A549 (cell line): ENCODE measurements at regions not wholly inside any gene's neighbourhood (a gene's known extent, or its start where the extent isn't known, plus 50 kb on each side); places are given as distances from the start of the nearest gene placed in this dataset.

Source experiments
- ATAC-seq, 2 experiments: fragments of 200-7000 bp in 1 of 2; fragments of >200 bp in 1 of 2; cut with Nextera tagmentation in 1 of 2; cut with Tn5 transposase in 1 of 2; 3 replicates each; pipeline versions ENCODE4 v1.8.0 to v1.9.1; 2018 to 2020; ENCODE audit warnings: mild to moderate bottlenecking in 1 of 2, moderate library complexity in 1 of 2
- CTCF ChIA-PET: fragments of 300-600 bp; sonication (Branson Sonifier 250); formaldehyde crosslinking; extraction: SDS; loops from one replicate; lab custom pipeline; 2021; ENCODE audit warnings: antibody characterized with exemption, inconsistent platforms; lab: Yijun Ruan, JAX
- POLR2A ChIA-PET: fragments of 350-600 bp; formaldehyde crosslinking; extraction: SDS; loops from one replicate; lab custom pipeline; 2021; ENCODE audit warnings: antibody characterized with exemption, inconsistent platforms; lab: Yijun Ruan, JAX
- DNase-seq, 2 experiments: peaks; one replicate each; pipeline versions ENCODE4 v3.0.0 to v3.0.0-alpha.2; 2011 to 2016; ENCODE audit warnings: low read depth in 1 of 2, low spot score in 1 of 2
- FAIRE-seq: peaks from 2 replicates; lab custom pipeline; 2011; peaks lifted over from hg19 to GRCh38; lab: Jason Lieb, UNC
- H3K27ac ChIP-seq, 2 experiments: fragments of >200 bp; sonication (Bioruptor Twin); formaldehyde crosslinking; 3 replicates each; pipeline ENCODE4 v1.5.1; 2016 to 2017
- H3K4me1 ChIP-seq: fragments of >200 bp; sonication (Bioruptor Twin); formaldehyde crosslinking; 3 replicates; pipeline ENCODE4 v1.6.1; 2016
- H3K4me2 ChIP-seq: fragments of >200 bp; sonication (Bioruptor Twin); formaldehyde crosslinking; 3 replicates; pipeline ENCODE4 v1.6.1; 2016
- H3K4me3 ChIP-seq: fragments of >200 bp; sonication (Bioruptor Twin); formaldehyde crosslinking; 3 replicates; pipeline ENCODE4 v1.5.1; 2016
- H3K9me3 ChIP-seq: fragments of >200 bp; sonication (Bioruptor Twin); formaldehyde crosslinking; 3 replicates; pipeline ENCODE4 v1.6.1; 2016
- CBX8 ChIP-seq: fragments of 200-600 bp; sonication (generic); IDR thresholded peaks from 2 replicates; pipeline ENCODE4 v1.6.1; 2016
- CEBPB ChIP-seq, 2 experiments: fragments of >200 bp in 1 of 2; sonication (Bioruptor Twin) in 1 of 2; formaldehyde crosslinking in 1 of 2; IDR thresholded peaks; 2 replicates each; pipeline ENCODE4 v1.6.1; 2012 to 2016
- CHD2 ChIP-seq: fragments of 150-350 bp; IDR thresholded peaks from 2 replicates; pipeline ENCODE4 v1.6.1; 2014; ENCODE audit warnings: low read length; ENCODE audit not compliant: partially characterized antibody
- EHF ChIP-seq: fragments of 250-450 bp; sonication (Bioruptor Pico); IDR thresholded peaks from 2 replicates; pipeline ENCODE4 v1.5.0; 2020; ENCODE audit warnings: mild to moderate bottlenecking
- EP300 ChIP-seq, 2 experiments: fragments of >200 bp; sonication (Bioruptor Twin); formaldehyde crosslinking; IDR thresholded peaks; 2 replicates in 1 of 2; 3 replicates in 1 of 2; pipeline ENCODE4 v1.6.1; 2016 to 2017
- FOSB ChIP-seq: fragments of 250-450 bp; sonication (Bioruptor Pico); IDR thresholded peaks from 2 replicates; pipeline ENCODE4 v1.5.0; 2020; ENCODE audit warnings: mild to moderate bottlenecking, moderate library complexity
- FOSL2 ChIP-seq, 2 experiments: fragments of 450-650 bp in 1 of 2; fragments of >200 bp in 1 of 2; sonication (Bioruptor Twin) in 1 of 2; formaldehyde crosslinking; IDR thresholded peaks; 2 replicates each; pipeline versions ENCODE4 v1.5.0 to v1.6.1; 2016 to 2020; ENCODE audit warnings: mild to moderate bottlenecking in 1 of 2, moderate library complexity in 1 of 2
- GATA3 ChIP-seq: IDR thresholded peaks from 2 replicates; pipeline ENCODE4 v1.6.1; 2012; ENCODE audit warnings: borderline replicate concordance
- KDM1A ChIP-seq: fragments of 200-600 bp; sonication (generic); IDR thresholded peaks from 2 replicates; pipeline ENCODE4 v1.6.1; 2016; ENCODE audit warnings: low read depth, mild to moderate bottlenecking
- MYC ChIP-seq: IDR thresholded peaks from 2 replicates; pipeline ENCODE4 v1.6.1; 2012; ENCODE audit warnings: mild to moderate bottlenecking, inconsistent platforms, low read length, improper control_type of control experiment, borderline replicate concordance
- NFE2L2 ChIP-seq: fragments of 150-350 bp; conservative IDR thresholded peaks from 2 replicates; pipeline ENCODE4 v1.6.1; 2014; ENCODE audit warnings: low read length
- RAD21 ChIP-seq, 2 experiments: fragments of >200 bp in 1 of 2; sonication (Bioruptor Twin) in 1 of 2; formaldehyde crosslinking in 1 of 2; IDR thresholded peaks in 1 of 2; conservative IDR thresholded peaks in 1 of 2; 2 replicates in 1 of 2; 3 replicates in 1 of 2; pipeline ENCODE4 v1.6.1; 2012 to 2018; ENCODE audit warnings: inconsistent platforms in 1 of 2
- RFX5 ChIP-seq: fragments of 450-650 bp; IDR thresholded peaks from 2 replicates; pipeline ENCODE4 v1.7.1; 2014; ENCODE audit warnings: antibody characterized with exemption, mild to moderate bottlenecking, moderate library complexity
- SMC3 ChIP-seq: fragments of >200 bp; sonication (Bioruptor Twin); formaldehyde crosslinking; IDR thresholded peaks from 3 replicates; pipeline ENCODE4 v1.6.1; 2018; ENCODE audit warnings: inconsistent platforms
- TFCP2L1 ChIP-seq: fragments of 250-450 bp; sonication (Bioruptor Pico); IDR thresholded peaks from 2 replicates; pipeline ENCODE4 v1.5.0; 2021; ENCODE audit warnings: mild to moderate bottlenecking
- ZC3H11A ChIP-seq: fragments of 450-650 bp; IDR thresholded peaks from 2 replicates; pipeline ENCODE4 v1.6.1; 2014; ENCODE audit warnings: antibody characterized with exemption, mild to moderate bottlenecking
- WGBS: methylation state at CpG from one replicate; pipeline ENCODE4 v1.1.6; 2017; ENCODE audit errors: missing lambda C conversion rate; 5-methylcytosine and 5-hydroxymethylcytosine counted together
- TF ChIP-seq, protein P1 (sequence below): fragments of >200 bp; sonication (Bioruptor Twin); formaldehyde crosslinking; IDR thresholded peaks from 2 replicates; pipeline ENCODE4 v1.6.1; 2016
- TF ChIP-seq, protein P2 (sequence below): fragments of 150-350 bp; IDR thresholded peaks from 2 replicates; pipeline ENCODE4 v1.6.1; 2014; ENCODE audit warnings: low read depth, mild to moderate bottlenecking, low read length
- TF ChIP-seq, protein P3 (sequence below): IDR thresholded peaks from 2 replicates; pipeline ENCODE4 v1.6.1; 2012; ENCODE audit warnings: low read depth, borderline replicate concordance

DNA sequence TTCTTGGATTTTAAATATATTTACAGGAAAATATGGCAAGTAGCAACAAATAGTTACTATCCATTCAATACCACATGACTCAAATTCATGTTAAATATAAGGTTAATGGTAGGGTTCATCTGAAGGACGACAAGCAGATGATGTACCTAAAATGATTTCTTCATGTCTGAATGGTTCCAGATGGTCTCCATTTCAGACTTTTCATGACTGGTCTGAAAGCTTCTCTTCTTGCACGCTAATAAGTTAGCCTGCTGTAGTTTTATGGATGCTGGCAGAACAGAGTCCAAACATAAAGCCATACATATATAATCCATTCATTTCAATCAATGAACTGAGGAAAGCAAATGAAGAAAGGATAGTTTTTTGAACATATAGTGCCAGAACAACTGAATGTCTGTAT lies 257.0 kb upstream of the MGAT4C start:
- no peak for FAIRE-seq
- Histone ChIP-seq H3K4me1 (no peaks in the 10 kb centered on the region), H3K27ac (no peak overlapping the region), H3K4me2 (no peak overlapping the region; the same call in 2 of the 3 replicates), H3K4me3 (no peak overlapping the region), H3K9me3 (no peaks in the 10 kb centered on the region)
- no peak for DNase-seq
- TF ChIP-seq EHF = no peak
- TF ChIP-seq, protein P1, sequence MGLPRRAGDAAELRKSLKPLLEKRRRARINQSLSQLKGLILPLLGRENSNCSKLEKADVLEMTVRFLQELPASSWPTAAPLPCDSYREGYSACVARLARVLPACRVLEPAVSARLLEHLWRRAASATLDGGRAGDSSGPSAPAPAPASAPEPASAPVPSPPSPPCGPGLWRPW = no peak
- TF ChIP-seq, protein P2, sequence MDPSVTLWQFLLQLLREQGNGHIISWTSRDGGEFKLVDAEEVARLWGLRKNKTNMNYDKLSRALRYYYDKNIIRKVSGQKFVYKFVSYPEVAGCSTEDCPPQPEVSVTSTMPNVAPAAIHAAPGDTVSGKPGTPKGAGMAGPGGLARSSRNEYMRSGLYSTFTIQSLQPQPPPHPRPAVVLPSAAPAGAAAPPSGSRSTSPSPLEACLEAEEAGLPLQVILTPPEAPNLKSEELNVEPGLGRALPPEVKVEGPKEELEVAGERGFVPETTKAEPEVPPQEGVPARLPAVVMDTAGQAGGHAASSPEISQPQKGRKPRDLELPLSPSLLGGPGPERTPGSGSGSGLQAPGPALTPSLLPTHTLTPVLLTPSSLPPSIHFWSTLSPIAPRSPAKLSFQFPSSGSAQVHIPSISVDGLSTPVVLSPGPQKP = no peak
- no peak for TF ChIP-seq RAD21 (conservative IDR thresholded peaks at IDR 0.05 in 1 of 2, IDR thresholded peaks at IDR 0.05 in 1 of 2)
- TF ChIP-seq CHD2 = no peak
- ChIA-PET POLR2A (no interaction called here), CTCF (no interaction called here)
- ATAC-seq = no peak
- WGBS = 72% methylated on average over 2 of the region's 2 CpGs

DNA sequence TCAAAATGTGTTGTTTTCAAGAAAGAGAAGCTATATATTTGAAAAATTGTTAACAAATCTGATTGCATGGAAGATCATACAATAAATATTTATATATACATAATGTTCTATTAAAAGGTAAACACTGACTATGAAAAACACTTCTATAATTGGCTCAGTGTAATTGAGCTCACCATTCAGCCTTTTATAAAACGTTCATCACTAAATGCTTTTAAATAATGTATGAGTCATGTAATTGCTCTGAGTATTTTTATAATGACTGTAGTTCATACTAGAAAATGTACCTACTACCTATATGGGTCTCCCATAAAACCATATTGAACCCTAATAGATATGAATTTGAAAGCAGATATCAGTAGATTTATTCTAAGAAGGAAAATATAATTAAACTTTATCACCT lies 240.4 kb upstream of the MGAT4C start:
- no peak for DNase-seq
- CTCF ChIA-PET = no interaction called here

DNA sequence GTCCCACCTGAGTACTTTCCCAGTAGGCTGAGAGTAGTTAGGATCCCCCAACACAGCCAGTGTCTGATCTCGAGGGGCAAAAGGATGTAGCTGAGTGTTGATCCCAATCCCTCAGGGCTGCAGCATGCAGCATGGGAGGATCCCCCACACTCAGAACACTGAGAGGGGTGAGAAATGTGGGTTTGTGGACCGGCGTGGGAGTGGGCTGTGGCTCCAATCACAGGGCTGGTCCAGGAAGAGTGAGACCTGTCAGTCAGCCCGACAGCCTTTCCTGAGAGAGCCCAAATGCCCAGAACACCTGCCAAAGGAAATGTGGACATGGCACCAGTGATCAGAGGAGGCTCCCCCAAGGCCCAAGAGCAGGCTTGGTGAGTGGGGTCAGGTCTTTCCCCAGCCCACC lies 228.3 kb upstream of the MGAT4C start:
- no peak for ATAC-seq

More for the DNA sequence above, 240.4 kb upstream of the MGAT4C start:
- FAIRE-seq = no peak
- no peak for ATAC-seq
- TF ChIP-seq CBX8 (no peak), ZC3H11A (no peak), EP300 (IDR thresholded peaks at IDR 0.05) (no peak)
- 2% methylated on average over 1 of the region's 1 CpG for WGBS
- Histone ChIP-seq H3K4me1 (no peaks in the 10 kb centered on the region), H3K4me2 (no peak overlapping the region), H3K9me3 (no peaks in the 10 kb centered on the region), H3K27ac (no peak overlapping the region), H3K4me3 (no peak overlapping the region)
- POLR2A ChIA-PET = no interaction called here

DNA sequence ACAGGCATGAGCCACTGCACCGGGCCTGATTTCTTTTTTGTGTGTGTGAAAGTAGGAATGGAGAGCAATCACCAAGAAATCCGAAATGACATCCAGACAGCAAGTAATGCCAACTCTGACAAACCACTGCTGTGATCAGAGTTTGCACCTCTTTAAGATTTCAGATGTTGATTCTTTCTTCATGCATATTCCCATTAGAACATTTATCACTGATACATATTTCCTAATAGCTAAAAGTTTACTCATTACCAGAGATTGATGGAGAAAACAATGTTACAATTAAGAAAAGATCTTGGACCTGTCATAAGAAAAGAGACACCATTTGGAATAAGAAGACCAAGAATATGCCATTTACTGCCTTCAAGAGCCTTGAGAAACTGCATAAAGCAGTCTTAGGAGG lies 217.0 kb upstream of the MGAT4C start:
- ChIA-PET POLR2A (no interaction called here), CTCF (no interaction called here)
- DNase-seq (no peak), ATAC-seq (no peak), FAIRE-seq (no peak)
- TF ChIP-seq CEBPB (IDR thresholded peaks at IDR 0.05) = no peak
- no peak for TF ChIP-seq TFCP2L1 (CRISPR knock-in tag)
- TF ChIP-seq ZC3H11A = no peak
- TF ChIP-seq SMC3 = no peak
- TF ChIP-seq NFE2L2 = no peak
- no peak for TF ChIP-seq KDM1A
- no peak overlapping the region for H3K4me2 ChIP-seq
- WGBS = 48% methylated on average over 2 of the region's 2 CpGs
- no peaks in the 10 kb centered on the region for H3K4me1 ChIP-seq
- no peaks in the 10 kb centered on the region for H3K9me3 ChIP-seq
- H3K27ac ChIP-seq = no peak overlapping the region
- no peak overlapping the region for H3K4me3 ChIP-seq

More for the DNA sequence above, 228.3 kb upstream of the MGAT4C start:
- no peak overlapping the region for H3K4me3 ChIP-seq
- H3K4me2 ChIP-seq = no peak overlapping the region
- POLR2A ChIA-PET = no interaction called here
- CTCF ChIA-PET = no interaction called here
- no peak for TF ChIP-seq FOSL2 (IDR thresholded peaks at IDR 0.05)
- no peak for TF ChIP-seq FOSL2 (CRISPR knock-in tag; IDR thresholded peaks at IDR 0.05)
- TF ChIP-seq, protein P3, sequence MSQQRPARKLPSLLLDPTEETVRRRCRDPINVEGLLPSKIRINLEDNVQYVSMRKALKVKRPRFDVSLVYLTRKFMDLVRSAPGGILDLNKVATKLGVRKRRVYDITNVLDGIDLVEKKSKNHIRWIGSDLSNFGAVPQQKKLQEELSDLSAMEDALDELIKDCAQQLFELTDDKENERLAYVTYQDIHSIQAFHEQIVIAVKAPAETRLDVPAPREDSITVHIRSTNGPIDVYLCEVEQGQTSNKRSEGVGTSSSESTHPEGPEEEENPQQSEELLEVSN = no peak
- no peak for TF ChIP-seq EHF
- no peak for TF ChIP-seq CHD2
- no peak for TF ChIP-seq GATA3
- TF ChIP-seq MYC = no peak
- TF ChIP-seq KDM1A = no peak
- TF ChIP-seq, protein P2 = no peak
- no peak for TF ChIP-seq RFX5
- no peak for TF ChIP-seq FOSB (CRISPR knock-in tag)
- FAIRE-seq (no peak), DNase-seq (no peak)
- no peaks in the 10 kb centered on the region for H3K4me1 ChIP-seq
- 64% methylated on average over 4 of the region's 4 CpGs for WGBS
- H3K27ac ChIP-seq = no peak overlapping the region
- H3K9me3 ChIP-seq = no peaks in the 10 kb centered on the region
